A673 (cell line): ENCODE measurements at regions not wholly inside any gene's neighbourhood (a gene's known extent, or its start where the extent isn't known, plus 50 kb on each side); places are given as distances from the start of the nearest gene placed in this dataset.

Source experiments
- BruUV-seq: library from RNA; stranded (reverse); fragments of 400-500 nt; replicated peaks from 2 replicates; lab custom pipeline; 2021; lab: Mats Ljungman, UMichigan
- CTCF ChIA-PET: fragments of 300-600 bp; sonication (Branson Sonifier 250); formaldehyde crosslinking; loops from one replicate; lab custom pipeline; 2022; ENCODE audit warnings: antibody characterized with exemption; lab: Charles Lee
- POLR2A ChIA-PET: fragments of 300-600 bp; sonication (Branson Sonifier 250); formaldehyde crosslinking; loops from one replicate; lab custom pipeline; 2022; ENCODE audit warnings: antibody characterized with exemption; ENCODE audit not compliant: low non-redundant PET; lab: Charles Lee
- DNase-seq: peaks from one replicate; pipeline ENCODE4 v3.0.0-alpha.2; 2015; ENCODE audit warnings: low spot score
- H3K27ac ChIP-seq: fragments of 200-600 bp; sonication (generic); 2 replicates; pipeline ENCODE4 v1.5.1; 2016; ENCODE audit warnings: mixed run types, low read depth, mild to moderate bottlenecking, mixed read lengths, antibody characterized with exemption, low read length; ENCODE audit not compliant: poor library complexity, severe bottlenecking
- H3K27me3 ChIP-seq: fragments of 200-600 bp; sonication (generic); replicated peaks from 2 replicates; pipeline ENCODE4 v1.6.1; 2017; ENCODE audit warnings: mixed run types, low read depth, mild to moderate bottlenecking, mixed read lengths, antibody characterized with exemption, low read length; ENCODE audit not compliant: insufficient read depth, poor library complexity
- H3K36me3 ChIP-seq: fragments of 200-600 bp; sonication (generic); 2 replicates; pipeline ENCODE4 v1.6.1; 2016; ENCODE audit warnings: mixed run types, mild to moderate bottlenecking, mixed read lengths, antibody characterized with exemption, low read length; ENCODE audit not compliant: insufficient read depth, poor library complexity, severe bottlenecking
- H3K4me1 ChIP-seq: fragments of 200-600 bp; sonication (generic); 2 replicates; pipeline ENCODE4 v1.6.1; 2017; ENCODE audit warnings: mixed run types, mild to moderate bottlenecking, mixed read lengths, antibody characterized with exemption, low read length; ENCODE audit not compliant: insufficient read depth, poor library complexity, severe bottlenecking
- H3K4me3 ChIP-seq: fragments of 200-600 bp; sonication (generic); 2 replicates; pipeline ENCODE4 v1.5.1; 2016; ENCODE audit warnings: low read depth, mixed run types, mild to moderate bottlenecking, mixed read lengths, low read length; ENCODE audit not compliant: poor library complexity, severe bottlenecking
- H3K9me3 ChIP-seq: fragments of 200-600 bp; sonication (generic); 2 replicates; pipeline ENCODE4 v1.6.1; 2016; ENCODE audit warnings: mixed run types, low read depth, mild to moderate bottlenecking, mixed read lengths, antibody characterized with exemption, low read length; ENCODE audit not compliant: poor library complexity, severe bottlenecking
- CTCF ChIP-seq: fragments of 300-800, 200-600 bp; sonication (generic); conservative IDR thresholded peaks from 2 replicates; pipeline ENCODE4 v1.5.1; 2017; ENCODE audit warnings: low read depth, mild to moderate bottlenecking, antibody characterized with exemption, low read length, moderate library complexity, mixed read lengths
- EZH2 ChIP-seq: fragments of 200-600 bp; sonication (generic); IDR thresholded peaks from 2 replicates; pipeline ENCODE4 v1.6.1; 2017; ENCODE audit warnings: borderline replicate concordance, low read depth, mild to moderate bottlenecking, mixed read lengths, antibody characterized with exemption, low read length; ENCODE audit not compliant: poor library complexity, severe bottlenecking
- intact Hi-C: fragments of 100-400 bp; cut with micrococcal nuclease; formaldehyde crosslinking; loops from one replicate; pipeline ENCODE4 v1.10.0; 2022; ENCODE audit not compliant: unreplicated experiment

GRCh38 chr12:76241371-76241770, 106.8 kb downstream of the BBS10 start:
- POLR2A ChIA-PET, result no interaction called here
- CTCF ChIA-PET, result no interaction called here
- no peak for TF ChIP-seq CTCF
- no peak for TF ChIP-seq EZH2
- no peak for DNase-seq
- Histone ChIP-seq H3K4me1 (no peaks in the 10 kb centered on the region), H3K27me3 (no peaks in the 10 kb centered on the region), H3K27ac (no peak overlapping the region), H3K4me3 (no peak overlapping the region), H3K36me3 (no peaks in the 10 kb centered on the region), H3K9me3 (no peaks in the 10 kb centered on the region)
- no TSS peak for BruUV-seq
- intact Hi-C loops, result no loop called here

- Histone ChIP-seq H3K27me3 (no peaks in the 10 kb centered on the region), H3K4me3 (no peak overlapping the region), H3K27ac (no peak overlapping the region), H3K4me1 (no peaks in the 10 kb centered on the region), H3K9me3 (no peaks in the 10 kb centered on the region), H3K36me3 (no peaks in the 10 kb centered on the region)
- intact Hi-C loops, result no loop called here
- ChIA-PET CTCF (no interaction called here), POLR2A (no interaction called here)
- BruUV-seq, result no TSS peak
- no peak for DNase-seq
- TF ChIP-seq EZH2, result no peak
- TF ChIP-seq CTCF, result no peak
Observed at GRCh38 chr12:76240281-76240680, 107.9 kb downstream of the BBS10 start.

DNA sequence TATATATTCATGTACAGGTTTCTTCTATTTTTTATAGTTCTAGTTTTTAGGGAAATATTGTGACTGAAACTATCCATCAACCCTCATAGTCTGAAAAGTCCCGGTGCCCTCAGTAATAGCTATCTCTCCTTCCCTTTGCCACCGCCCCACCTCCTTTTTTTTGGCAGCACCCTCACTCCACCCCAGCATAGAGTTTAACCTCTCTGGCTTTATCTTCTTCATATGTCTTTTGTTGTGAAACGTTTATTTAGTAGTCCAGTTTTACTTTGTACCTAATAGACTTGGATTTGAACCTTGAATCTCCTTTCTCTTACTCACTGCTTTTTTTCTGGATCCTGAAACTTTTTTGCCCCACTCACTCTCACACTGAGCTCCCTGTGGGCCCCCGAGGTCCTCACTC, 109.5 kb downstream of the BBS10 start:
- Histone ChIP-seq H3K4me1 (no peaks in the 10 kb centered on the region), H3K36me3 (no peaks in the 10 kb centered on the region), H3K4me3 (no peak overlapping the region), H3K27ac (no peak overlapping the region), H3K9me3 (no peaks in the 10 kb centered on the region), H3K27me3 (no peaks in the 10 kb centered on the region)
- no TSS peak for BruUV-seq
- TF ChIP-seq EZH2 (no peak), CTCF (no peak)
- ChIA-PET POLR2A (no interaction called here), CTCF (no interaction called here)
- intact Hi-C loops, result no loop called here
- no peak for DNase-seq
